Stimulated activated CD4-positive, alpha-beta T cell treated with anti-CD3 and anti-CD28 coated beads, Interleukin-15, amount 100 ng/mL, for 24 hours (primary cell): ENCODE measurements at regions not wholly inside any gene's neighbourhood (a gene's known extent, or its start where the extent isn't known, plus 50 kb on each side); places are given as distances from the start of the nearest gene placed in this dataset.
"Not testable (repeated sequence)": the region's sequence is repeated elsewhere in the genome, so short reads cannot be mapped to it uniquely, and the experiment has no call there.

ENCODE experiments used
- DNase-seq: peaks from one replicate; pipeline ENCODE4 v3.0.0-alpha.2; 2020

DNA sequence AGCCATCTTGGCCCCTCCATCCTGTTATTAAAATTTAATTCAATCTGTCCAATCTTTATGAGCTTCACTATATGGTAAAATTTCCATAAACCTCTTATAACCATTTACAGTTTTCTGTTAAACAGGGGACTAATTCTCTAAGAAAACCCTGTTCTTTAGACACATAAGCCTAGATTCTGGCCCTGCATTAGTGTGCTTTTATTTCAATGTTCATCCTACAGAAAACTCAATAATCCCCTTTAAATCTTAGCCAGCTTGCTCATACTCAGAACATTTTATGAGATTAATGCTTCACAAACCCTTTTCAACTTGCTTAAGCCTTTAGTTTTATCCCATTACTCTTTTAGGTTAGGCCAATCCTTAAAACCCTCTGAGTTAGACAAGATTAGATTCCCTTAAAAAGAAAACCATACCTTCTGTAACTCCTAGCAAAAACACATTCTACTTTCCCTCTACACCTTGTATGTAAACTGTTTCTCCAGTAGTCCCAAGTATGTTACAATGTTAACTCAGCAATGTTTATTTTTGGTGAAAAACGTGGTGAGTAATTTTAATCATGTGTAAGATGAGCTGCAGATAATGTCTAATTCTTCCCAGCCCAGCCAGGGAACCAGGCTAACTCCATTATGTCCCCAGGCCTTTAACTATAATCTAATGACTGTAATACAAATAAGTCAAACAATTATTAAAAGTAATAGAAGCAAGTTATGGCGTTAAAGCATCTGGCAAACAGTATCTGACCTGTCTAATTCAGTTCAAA, 1953.4 kb upstream of the LRRTM1 start:
- DNase-seq, result no peak

DNA sequence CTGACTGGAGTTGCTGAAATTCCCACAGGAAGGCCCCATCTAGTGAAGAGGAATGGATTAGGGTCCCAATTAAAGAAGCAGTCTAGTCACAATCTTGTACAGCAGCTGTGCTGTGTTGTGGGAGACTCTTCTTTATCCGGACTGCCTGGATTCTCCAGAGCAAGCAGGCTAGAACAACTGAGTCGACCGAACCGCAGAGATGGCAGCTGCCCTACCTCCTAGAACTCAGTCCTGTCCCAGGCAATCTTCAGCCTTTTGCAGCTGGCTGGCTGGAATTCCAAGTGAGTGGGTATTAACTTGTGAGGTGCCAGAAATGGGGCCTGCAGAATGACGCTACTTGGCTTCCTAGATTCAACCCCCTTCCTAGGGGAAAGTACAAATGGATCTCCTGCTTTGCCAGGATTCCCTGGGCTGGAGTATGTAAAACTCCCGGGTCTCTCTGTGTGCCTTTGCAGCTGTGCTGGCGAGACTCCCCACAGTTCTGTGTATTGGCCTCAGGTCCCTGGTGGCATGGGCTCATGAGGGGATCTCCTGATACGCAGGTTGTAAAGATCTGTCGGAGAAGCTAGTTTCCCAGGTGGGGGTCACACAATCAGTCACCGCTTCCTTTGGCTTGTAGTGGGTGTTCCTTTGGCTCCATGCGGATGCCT, 1952.6 kb upstream of the LRRTM1 start:
- no peak for DNase-seq

GRCh38 chr2:82256288-82256687, 1951.7 kb upstream of the LRRTM1 start:
- no peak for DNase-seq

DNA sequence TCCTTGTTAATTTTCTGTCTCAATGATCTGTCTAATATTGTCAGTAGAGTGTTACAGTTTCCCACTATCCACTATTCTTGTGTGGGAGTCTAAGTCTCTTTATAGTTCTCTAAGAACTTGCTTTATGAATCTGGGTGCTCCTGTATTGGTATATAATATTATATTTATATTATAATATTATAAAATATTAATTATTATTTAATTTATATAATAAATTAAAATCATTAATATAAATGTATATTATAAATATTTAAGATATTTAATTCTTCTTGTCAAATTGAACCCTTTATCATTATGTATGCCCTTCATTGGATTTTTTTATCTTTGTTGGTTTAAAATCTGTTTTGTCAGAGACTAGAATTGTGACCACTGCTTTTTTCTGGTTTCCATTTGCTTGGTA, 1950.2 kb upstream of the LRRTM1 start:
- no peak for DNase-seq

DNA sequence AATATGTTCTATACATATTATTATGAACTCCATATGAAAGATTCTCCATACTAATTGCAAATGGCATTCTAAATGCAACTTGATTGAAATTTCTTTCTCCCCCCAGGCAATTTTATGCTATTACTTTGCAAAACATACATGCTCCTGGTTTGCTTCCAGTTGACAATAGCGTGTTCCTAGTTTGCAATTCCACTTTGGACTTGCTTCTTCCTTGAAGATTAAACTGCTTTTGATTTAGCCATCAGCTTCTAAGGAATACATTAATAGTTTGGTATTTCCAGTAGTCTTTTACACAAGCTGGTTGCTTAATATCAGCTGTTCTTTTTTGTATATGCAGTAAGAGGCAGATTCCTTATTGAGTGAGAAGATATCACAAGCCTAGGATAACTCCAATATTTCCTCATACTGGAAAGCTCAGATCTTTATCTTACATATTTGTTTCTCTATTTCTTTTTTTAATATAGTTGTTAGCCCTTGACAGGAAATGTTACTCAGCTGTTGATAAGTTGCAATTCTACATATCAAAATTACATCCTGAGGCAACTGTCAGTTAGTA, 1941.7 kb upstream of the LRRTM1 start:
- DNase-seq, result no peak

DNA sequence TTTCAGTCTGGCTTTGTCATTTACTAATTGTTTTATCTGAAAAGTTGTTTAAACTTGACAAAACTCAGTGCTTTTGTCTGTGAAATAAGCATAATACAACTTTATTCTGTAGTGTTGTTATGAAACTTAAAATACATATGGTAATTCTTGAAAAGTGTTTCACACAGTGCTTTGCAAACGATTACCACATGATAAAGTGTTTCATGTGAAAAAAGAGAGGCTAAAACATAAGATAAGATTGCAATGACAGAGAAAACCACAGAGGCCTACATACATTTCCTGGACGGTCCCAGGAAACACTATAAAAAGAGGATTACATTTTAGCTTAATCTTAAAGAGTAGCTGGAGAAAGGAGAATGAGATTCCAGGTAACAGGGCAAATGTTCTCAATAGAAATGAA, 1934.6 kb upstream of the LRRTM1 start:
- DNase-seq, result no peak

DNA sequence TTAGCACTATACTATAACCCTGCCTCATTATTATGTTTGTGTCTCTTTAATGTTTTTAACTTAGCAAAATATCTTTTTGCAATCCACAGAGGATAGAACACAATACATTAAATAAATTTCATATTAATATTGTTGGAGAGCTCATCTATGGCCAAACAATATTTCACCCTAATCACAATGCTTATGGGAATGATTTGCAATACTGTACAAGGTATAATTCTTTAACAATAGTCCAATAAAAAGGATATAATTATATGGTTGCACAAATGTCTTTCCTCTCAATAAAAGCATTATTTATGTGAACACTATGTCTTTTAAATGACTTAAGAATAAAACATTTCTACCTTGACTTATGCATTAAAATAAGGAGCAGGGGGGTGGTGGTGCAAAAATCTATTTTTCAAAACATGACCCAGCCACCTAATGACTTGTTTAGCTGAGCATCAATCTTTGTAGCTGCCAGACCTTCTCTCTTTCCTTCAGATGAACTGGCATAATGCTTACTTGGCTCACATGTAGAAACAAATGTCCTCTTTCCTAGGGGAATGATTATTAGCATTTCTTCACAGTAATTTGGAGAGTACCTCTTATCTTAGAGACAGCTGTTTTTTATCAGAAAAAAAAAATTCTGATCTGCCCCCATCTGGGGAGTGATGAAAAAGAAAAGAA, 1933.6 kb upstream of the LRRTM1 start:
- no peak for DNase-seq

- DNase-seq, result no peak
Observed at GRCh38 chr2:82234283-82234874, 1929.8 kb upstream of the LRRTM1 start.

DNA sequence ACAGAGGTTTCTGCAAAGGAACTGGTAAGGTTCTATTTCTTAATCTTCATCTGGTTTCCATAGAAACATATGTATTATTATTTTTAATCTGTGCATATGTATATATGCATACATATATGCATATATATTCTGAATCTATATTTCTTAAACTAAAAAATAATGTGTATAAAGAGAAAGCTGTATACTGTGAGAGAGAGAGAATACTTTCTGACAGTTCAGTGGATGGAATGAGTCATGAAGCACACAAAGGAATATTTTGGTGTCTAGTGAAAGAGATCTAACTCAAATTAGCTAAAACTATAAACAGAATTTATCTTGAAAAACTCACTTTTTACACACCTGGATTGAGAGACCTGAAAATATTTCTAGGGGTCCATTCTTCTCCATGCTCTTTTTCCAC, 1929.3 kb upstream of the LRRTM1 start:
- DNase-seq, result no peak

GRCh38 chr2:82230406-82230805, 1925.9 kb upstream of the LRRTM1 start:
- DNase-seq, result no peak

DNA sequence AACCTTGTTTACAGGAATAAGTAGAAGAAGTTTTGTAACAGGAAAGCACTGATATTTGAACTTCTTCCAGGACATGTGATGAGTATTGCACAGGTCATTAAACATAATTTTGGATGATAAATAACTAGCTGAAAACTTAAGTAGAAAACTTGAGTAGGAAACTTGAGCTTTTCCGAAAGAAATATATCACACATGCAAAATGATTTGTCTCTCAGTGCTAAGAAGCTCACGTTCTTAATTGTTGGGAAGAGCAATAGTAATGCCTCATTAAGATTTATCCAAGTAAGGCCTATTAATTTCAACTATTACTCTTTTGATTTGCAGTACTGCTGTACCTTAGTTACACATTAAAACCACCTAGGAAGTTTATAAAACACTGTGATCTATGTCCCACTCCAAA, 1921.9 kb upstream of the LRRTM1 start:
- no peak for DNase-seq

GRCh38 chr2:82224301-82224940, 1919.9 kb upstream of the LRRTM1 start:
- DNase-seq, result no peak

- DNase-seq, result no peak
Observed at GRCh38 chr2:82215212-82215611, 1910.7 kb upstream of the LRRTM1 start.

GRCh38 chr2:82199493-82199852, 1894.9 kb upstream of the LRRTM1 start:
- no peak for DNase-seq

- no peak for DNase-seq
Observed at GRCh38 chr2:82198809-82199492, 1894.4 kb upstream of the LRRTM1 start.

DNA sequence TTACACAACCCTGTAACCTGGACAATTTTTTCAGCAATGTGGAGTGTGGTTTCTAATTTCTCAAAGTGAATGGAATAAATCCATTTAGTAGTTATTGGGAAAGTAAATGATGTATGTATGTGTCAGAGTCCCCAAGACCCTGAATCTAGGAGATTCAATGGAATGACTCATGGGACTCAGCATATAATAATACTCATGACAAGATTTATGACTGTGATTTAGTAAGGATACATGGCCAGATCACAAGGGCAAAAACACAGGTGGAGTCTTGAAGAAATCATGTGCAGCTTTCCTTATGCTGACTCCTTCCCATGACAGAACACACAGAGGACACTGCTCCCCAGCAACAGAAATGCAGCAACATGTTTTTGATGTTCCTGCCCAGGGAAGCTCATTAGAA, 1877.7 kb upstream of the LRRTM1 start:
- no peak for DNase-seq

GRCh38 chr2:82175210-82175609, 1870.7 kb upstream of the LRRTM1 start:
- not testable (repeated sequence) for DNase-seq

GRCh38 chr2:82172483-82172882, 1867.9 kb upstream of the LRRTM1 start:
- no peak for DNase-seq

- DNase-seq, result no peak
Observed at GRCh38 chr2:82169379-82169778, 1864.8 kb upstream of the LRRTM1 start.

- no peak for DNase-seq
Observed at GRCh38 chr2:82165377-82165776, 1860.8 kb upstream of the LRRTM1 start.

- no peak for DNase-seq
Observed at GRCh38 chr2:82158150-82158549, 1853.6 kb upstream of the LRRTM1 start.

DNA sequence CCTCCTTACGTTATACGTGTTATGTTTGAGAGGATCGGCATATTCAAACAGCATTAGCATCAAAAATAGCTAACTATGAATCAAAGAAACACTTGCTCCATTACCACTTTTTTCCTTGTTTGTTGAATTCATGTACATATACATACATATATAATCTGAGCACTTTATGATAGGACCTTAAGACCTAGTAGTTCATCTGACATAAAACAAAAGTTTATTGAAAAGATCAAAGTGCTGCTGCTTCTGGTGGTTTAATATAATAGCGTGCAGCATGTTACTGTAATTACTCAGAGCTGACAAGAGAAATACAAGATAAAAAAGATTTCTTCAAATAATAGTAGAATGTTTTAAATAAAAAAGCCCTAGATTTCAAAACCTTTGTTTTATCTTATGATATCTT, 1850.9 kb upstream of the LRRTM1 start:
- DNase-seq, result no peak
